HEK293 (cell line): ENCODE measurements at regions not wholly inside any gene's neighbourhood (a gene's known extent, or its start where the extent isn't known, plus 50 kb on each side); places are given as distances from the start of the nearest gene placed in this dataset.

Experiments
- CTCF ChIP-seq: fragments of 450-650 bp; formaldehyde crosslinking; IDR thresholded peaks from 2 replicates; pipeline ENCODE4 v1.5.1; 2016; ENCODE audit warnings: missing biosample characterization, missing genetic modification characterization
- PATZ1 ChIP-seq: fragments of 450-650 bp; formaldehyde crosslinking; IDR thresholded peaks from 2 replicates; pipeline ENCODE4 v1.5.1; 2016; ENCODE audit warnings: missing biosample characterization, missing genetic modification characterization
- ZNF114 ChIP-seq: fragments of 450-650 bp; formaldehyde crosslinking; IDR thresholded peaks from 2 replicates; pipeline ENCODE4 v1.5.0; 2017; ENCODE audit warnings: missing biosample characterization, missing genetic modification characterization
- ZNF146 ChIP-seq: fragments of 450-650 bp; formaldehyde crosslinking; IDR thresholded peaks from 2 replicates; pipeline ENCODE4 v1.5.1; 2016; ENCODE audit warnings: missing biosample characterization, missing genetic modification characterization
- ZNF274 ChIP-seq, 2 experiments: fragments of 200-500 bp in 1 of 2; fragments of 450-650 bp in 1 of 2; sonication (Bioruptor generic) in 1 of 2; formaldehyde crosslinking in 1 of 2; IDR thresholded peaks; 2 replicates each; pipeline versions ENCODE4 v1.5.1 to v1.6.1; 2014 to 2016; ENCODE audit warnings: borderline replicate concordance in 1 of 2, inconsistent platforms in 1 of 2, low read length in 1 of 2, missing biosample characterization in 1 of 2, missing genetic modification characterization in 1 of 2
- ZNF362 ChIP-seq: fragments of 450-650 bp; formaldehyde crosslinking; IDR thresholded peaks from 2 replicates; pipeline ENCODE4 v1.5.1; 2016; ENCODE audit warnings: missing biosample characterization, missing genetic modification characterization
- ZNF776 ChIP-seq: fragments of 450-650 bp; formaldehyde crosslinking; IDR thresholded peaks from 2 replicates; pipeline ENCODE4 v1.5.0; 2017; ENCODE audit warnings: missing biosample characterization, missing genetic modification characterization, borderline replicate concordance

GRCh38 chr6:19772891-19773290 lies 64.3 kb upstream of the ID4 start:
- TF ChIP-seq ZNF114 (tag by site-specific recombination) (no peak), ZNF146 (tag by site-specific recombination) (no peak), CTCF (tag by site-specific recombination) (no peak), ZNF274 (IDR thresholded peaks at IDR 0.05; ENCODE audit: low read length) (no peak), ZNF274 (tag by site-specific recombination; IDR thresholded peaks at IDR 0.05; ENCODE audit: borderline replicate concordance) (no peak), ZNF776 (no peak), PATZ1 (tag by site-specific recombination) (no peak), ZNF362 (tag by site-specific recombination) (no peak)
